Breast epithelium (tissue), 4 donors: ENCODE measurements at regions not wholly inside any gene's neighbourhood (a gene's known extent, or its start where the extent isn't known, plus 50 kb on each side); places are given as distances from the start of the nearest gene placed in this dataset.

Source experiments
- DNase-seq, 2 donors: peaks; one replicate each; pipeline ENCODE4 v3.0.0-alpha.2; 2019; ENCODE audit warnings: low spot score in 2 of 2
- H3K27ac ChIP-seq, 2 donors: fragments of 200-600 bp; sonication (generic) in 1 of 2; one replicate each; pipeline ENCODE4 v1.5.1; 2016 to 2019; ENCODE audit warnings: mild to moderate bottlenecking in 1 of 2
- H3K27me3 ChIP-seq, 2 donors: fragments of 200-600 bp; sonication (generic) in 1 of 2; one replicate each; pipeline versions ENCODE4 v1.5.1 to v1.6.0; 2017 to 2019; ENCODE audit warnings: control low read depth in 1 of 2, mild to moderate bottlenecking in 1 of 2
- H3K36me3 ChIP-seq: fragments of 200-600 bp; one replicate; pipeline ENCODE4 v1.5.1; 2019
- H3K4me1 ChIP-seq, 2 donors: fragments of 200-600 bp; sonication (generic); one replicate each; pipeline ENCODE4 v1.5.1; 2016 to 2019; ENCODE audit warnings: control low read depth in 1 of 2
- H3K4me3 ChIP-seq, 3 donors: fragments of 200-600 bp; sonication (generic); 1 replicate in 2 of 3; 2 replicates in 1 of 3; pipeline ENCODE4 v1.5.1; 2016 to 2019; ENCODE audit warnings: mild to moderate bottlenecking in 3 of 3, moderate library complexity in 2 of 3
- H3K9me3 ChIP-seq, 2 donors: fragments of 200-600 bp; sonication (generic) in 1 of 2; one replicate each; pipeline ENCODE4 v1.5.1; 2016 to 2019; ENCODE audit warnings: control low read depth in 1 of 2
- POLR2A ChIP-seq: fragments of 450-650 bp; IDR thresholded peaks from one replicate; pipeline ENCODE4 v1.6.1; 2016; ENCODE audit warnings: antibody characterized with exemption, mild to moderate bottlenecking, moderate library complexity
- POLR2AphosphoS5 ChIP-seq, 3 donors: sonication (generic); formaldehyde crosslinking; IDR thresholded peaks; one replicate each; pipeline ENCODE4 v1.6.1; 2017; ENCODE audit warnings: antibody characterized with exemption in 3 of 3
- intact Hi-C: fragments of 100-400 bp; cut with DNase I; formaldehyde crosslinking; loops from one replicate; pipeline ENCODE4 v1.15.1; 2023; ENCODE audit warnings: low total_unique reads
- TF ChIP-seq, protein P1 (sequence below), 3 donors: fragments of 450-650 bp; IDR thresholded peaks; one replicate each; pipeline ENCODE4 v1.5.1; 2016 to 2017; ENCODE audit warnings: antibody characterized with exemption in 3 of 3, mild to moderate bottlenecking in 3 of 3, moderate library complexity in 3 of 3

DNA sequence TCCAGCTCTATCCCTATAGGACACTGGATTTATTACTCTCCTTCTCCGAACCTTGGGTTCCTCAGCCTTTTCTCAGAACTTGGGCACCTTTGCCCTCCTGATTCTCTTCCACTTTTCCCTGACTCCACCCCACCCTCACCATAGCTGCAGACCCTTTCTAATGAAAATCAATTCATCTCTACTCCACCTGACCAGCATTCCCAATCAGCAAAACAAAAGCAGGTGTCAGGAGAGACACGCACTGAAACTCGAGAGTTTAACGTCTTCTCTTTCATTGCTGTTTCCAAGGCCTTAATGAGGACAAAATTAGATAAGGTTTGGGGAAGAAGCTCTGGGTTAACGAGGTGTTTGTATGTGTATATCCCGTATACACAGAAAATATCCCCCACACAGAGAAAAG, 208.8 kb downstream of the PLPP3 start:
- no peak overlapping the region for H3K27ac ChIP-seq
- H3K4me3 ChIP-seq, result no peak overlapping the region
- no peak for DNase-seq
- H3K36me3 ChIP-seq, result no peaks in the 10 kb centered on the region
- H3K27me3 ChIP-seq, result no peaks in the 10 kb centered on the region
- H3K9me3 ChIP-seq, result no peaks in the 10 kb centered on the region
- TF ChIP-seq POLR2AphosphoS5 (IDR thresholded peaks at IDR 0.05) (no peak), POLR2A (no peak)
- TF ChIP-seq, protein P1, sequence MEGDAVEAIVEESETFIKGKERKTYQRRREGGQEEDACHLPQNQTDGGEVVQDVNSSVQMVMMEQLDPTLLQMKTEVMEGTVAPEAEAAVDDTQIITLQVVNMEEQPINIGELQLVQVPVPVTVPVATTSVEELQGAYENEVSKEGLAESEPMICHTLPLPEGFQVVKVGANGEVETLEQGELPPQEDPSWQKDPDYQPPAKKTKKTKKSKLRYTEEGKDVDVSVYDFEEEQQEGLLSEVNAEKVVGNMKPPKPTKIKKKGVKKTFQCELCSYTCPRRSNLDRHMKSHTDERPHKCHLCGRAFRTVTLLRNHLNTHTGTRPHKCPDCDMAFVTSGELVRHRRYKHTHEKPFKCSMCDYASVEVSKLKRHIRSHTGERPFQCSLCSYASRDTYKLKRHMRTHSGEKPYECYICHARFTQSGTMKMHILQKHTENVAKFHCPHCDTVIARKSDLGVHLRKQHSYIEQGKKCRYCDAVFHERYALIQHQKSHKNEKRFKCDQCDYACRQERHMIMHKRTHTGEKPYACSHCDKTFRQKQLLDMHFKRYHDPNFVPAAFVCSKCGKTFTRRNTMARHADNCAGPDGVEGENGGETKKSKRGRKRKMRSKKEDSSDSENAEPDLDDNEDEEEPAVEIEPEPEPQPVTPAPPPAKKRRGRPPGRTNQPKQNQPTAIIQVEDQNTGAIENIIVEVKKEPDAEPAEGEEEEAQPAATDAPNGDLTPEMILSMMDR (IDR thresholded peaks at IDR 0.05), result no peak
- intact Hi-C loops, result no loop called here
- no peaks in the 10 kb centered on the region for H3K4me1 ChIP-seq

DNA sequence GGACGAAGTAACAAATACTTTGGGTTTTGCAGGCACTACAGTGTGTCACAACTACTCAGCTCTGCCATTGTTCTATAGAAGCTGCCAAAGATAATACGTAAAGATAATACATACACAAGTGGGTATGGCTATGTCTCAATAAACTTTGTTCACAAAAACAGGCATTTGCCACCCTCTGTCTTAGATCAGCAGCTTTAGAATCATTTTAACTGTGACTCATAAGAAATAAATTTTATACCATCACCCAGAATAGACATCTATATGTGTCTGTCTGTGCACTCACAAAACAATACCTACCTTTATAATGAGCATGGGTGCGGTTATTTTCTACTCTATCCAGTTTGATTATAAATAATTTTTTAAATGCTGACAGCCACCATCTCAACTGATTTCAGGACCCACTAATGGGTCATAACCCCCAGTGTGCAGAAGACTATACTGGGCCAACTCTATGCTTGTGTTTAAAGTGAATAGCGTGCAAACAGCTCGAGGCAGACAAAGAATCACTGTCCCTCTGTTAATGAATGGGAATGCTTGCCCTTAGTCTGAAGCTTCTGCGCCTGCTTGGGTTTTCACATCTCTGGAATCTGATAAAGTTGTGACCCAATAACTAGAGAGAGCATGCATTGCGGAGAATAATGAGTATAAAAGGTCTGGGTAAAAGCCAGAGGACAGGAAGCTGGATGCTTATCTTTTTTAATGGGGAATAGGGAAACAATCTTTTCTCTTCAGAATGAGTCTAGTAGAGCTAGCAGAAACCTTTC, 216.2 kb downstream of the PLPP3 start:
- Histone ChIP-seq H3K9me3 (no peaks in the 10 kb centered on the region), H3K27me3 (no peaks in the 10 kb centered on the region), H3K4me1 (no peaks in the 10 kb centered on the region), H3K4me3 (no peak overlapping the region), H3K27ac (no peak overlapping the region), H3K36me3 (no peaks in the 10 kb centered on the region)
- TF ChIP-seq, protein P1 (IDR thresholded peaks at IDR 0.05), result no peak
- TF ChIP-seq POLR2A, result no peak
- no peak for DNase-seq
- intact Hi-C loops, result no loop called here

- TF ChIP-seq, protein P1 (IDR thresholded peaks at IDR 0.05), result no peak
- no peak for TF ChIP-seq POLR2AphosphoS5 (IDR thresholded peaks at IDR 0.05)
- no peak for TF ChIP-seq POLR2A
- Histone ChIP-seq H3K36me3 (no peaks in the 10 kb centered on the region), H3K9me3 (no peaks in the 10 kb centered on the region), H3K4me1 (no peaks in the 10 kb centered on the region), H3K27me3 (no peaks in the 10 kb centered on the region), H3K4me3 (no peak overlapping the region), H3K27ac (no peak overlapping the region)
- no peak for DNase-seq
- intact Hi-C loops, result no loop called here
Measured at GRCh38 chr1:56360021-56360420, 219.3 kb downstream of the PLPP3 start.

DNA sequence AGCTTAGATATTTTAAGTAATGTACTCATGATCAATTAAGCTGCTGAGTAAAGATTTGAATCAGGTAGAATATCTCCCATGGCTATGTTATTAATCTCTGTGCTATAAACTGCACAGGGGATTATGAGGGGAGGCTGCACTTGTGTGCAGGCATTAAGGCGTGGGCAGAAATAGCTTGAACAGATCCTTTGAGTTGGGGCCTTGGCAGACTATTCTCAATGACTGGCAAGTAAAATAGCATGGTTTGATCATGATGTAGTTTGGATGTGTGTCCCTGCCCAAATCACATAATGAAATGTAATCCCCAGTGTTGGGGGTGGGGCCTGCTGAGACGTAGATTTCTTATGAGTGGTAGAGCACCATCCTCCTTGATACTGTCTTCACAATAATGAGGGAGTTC, 220.3 kb downstream of the PLPP3 start:
- DNase-seq, result no peak
- H3K9me3 ChIP-seq, result no peaks in the 10 kb centered on the region
- H3K36me3 ChIP-seq, result no peaks in the 10 kb centered on the region
- intact Hi-C loops, result no loop called here
- H3K27ac ChIP-seq, result no peak overlapping the region
- no peak overlapping the region for H3K4me3 ChIP-seq
- H3K27me3 ChIP-seq, result no peaks in the 10 kb centered on the region
- H3K4me1 ChIP-seq, result no peaks in the 10 kb centered on the region
- TF ChIP-seq POLR2A (no peak), POLR2AphosphoS5 (IDR thresholded peaks at IDR 0.05) (no peak)
- TF ChIP-seq, protein P1 (IDR thresholded peaks at IDR 0.05), result no peak

GRCh38 chr1:56357927-56358690, 221.3 kb downstream of the PLPP3 start:
- intact Hi-C loops, result no loop called here
- no peaks in the 10 kb centered on the region for H3K4me1 ChIP-seq
- TF ChIP-seq, protein P1 (IDR thresholded peaks at IDR 0.05), result no peak
- TF ChIP-seq POLR2A, result no peak
- TF ChIP-seq POLR2AphosphoS5 (IDR thresholded peaks at IDR 0.05), result no peak
- no peak overlapping the region for H3K4me3 ChIP-seq
- no peaks in the 10 kb centered on the region for H3K9me3 ChIP-seq
- H3K27me3 ChIP-seq, result no peaks in the 10 kb centered on the region
- no peak overlapping the region for H3K27ac ChIP-seq
- H3K36me3 ChIP-seq, result no peaks in the 10 kb centered on the region
- DNase-seq, result no peak
